OCI-LY1 (cell line): ENCODE measurements at regions not wholly inside any gene's neighbourhood (a gene's known extent, or its start where the extent isn't known, plus 50 kb on each side); places are given as distances from the start of the nearest gene placed in this dataset.

Source experiments
- EZH2 ChIP-seq: fragments of 200-600 bp; sonication (generic), shearing (Covaris generic); IDR thresholded peaks from 2 replicates; pipeline ENCODE4 v1.8.0; 2017; ENCODE audit warnings: borderline replicate concordance, mixed run types, mild to moderate bottlenecking, antibody characterized with exemption, low read length, moderate library complexity, mixed read lengths
- TF ChIP-seq, protein P1 (sequence below): fragments of 200-600 bp; sonication (generic), shearing (Covaris generic); IDR thresholded peaks from 2 replicates; pipeline ENCODE4 v1.5.1; 2017; ENCODE audit warnings: mild to moderate bottlenecking, antibody characterized with exemption, low read length, moderate library complexity, mixed read lengths

DNA sequence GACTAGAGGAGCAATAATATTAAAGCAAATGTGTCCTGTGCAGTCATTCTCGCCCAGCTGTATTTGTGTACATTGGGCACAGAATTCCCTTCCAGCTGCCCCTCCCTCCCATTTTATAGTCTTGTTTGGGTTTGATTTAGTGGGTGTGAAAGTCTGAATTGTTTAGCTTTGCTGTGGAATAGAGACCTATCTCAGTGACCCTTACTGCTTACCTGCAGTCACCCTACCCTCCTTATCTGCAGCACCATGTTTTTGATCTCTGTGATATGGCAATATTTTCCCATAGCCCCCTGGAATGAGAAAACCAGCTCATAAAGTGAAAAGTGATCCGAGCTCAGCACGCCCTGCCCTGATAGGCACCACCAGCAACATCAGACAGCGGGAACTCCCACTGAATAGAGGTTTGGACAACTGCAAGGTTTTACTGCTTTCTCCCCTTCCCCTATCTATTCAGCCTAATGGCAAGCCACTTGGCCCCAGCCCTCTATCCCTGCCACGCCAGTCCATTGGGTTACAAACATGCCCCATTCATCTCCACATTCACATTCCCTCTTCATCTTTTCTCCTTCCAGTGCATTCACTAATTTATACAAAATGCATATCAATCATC lies 199.0 kb downstream of the ETS1 start:
- TF ChIP-seq, protein P1, sequence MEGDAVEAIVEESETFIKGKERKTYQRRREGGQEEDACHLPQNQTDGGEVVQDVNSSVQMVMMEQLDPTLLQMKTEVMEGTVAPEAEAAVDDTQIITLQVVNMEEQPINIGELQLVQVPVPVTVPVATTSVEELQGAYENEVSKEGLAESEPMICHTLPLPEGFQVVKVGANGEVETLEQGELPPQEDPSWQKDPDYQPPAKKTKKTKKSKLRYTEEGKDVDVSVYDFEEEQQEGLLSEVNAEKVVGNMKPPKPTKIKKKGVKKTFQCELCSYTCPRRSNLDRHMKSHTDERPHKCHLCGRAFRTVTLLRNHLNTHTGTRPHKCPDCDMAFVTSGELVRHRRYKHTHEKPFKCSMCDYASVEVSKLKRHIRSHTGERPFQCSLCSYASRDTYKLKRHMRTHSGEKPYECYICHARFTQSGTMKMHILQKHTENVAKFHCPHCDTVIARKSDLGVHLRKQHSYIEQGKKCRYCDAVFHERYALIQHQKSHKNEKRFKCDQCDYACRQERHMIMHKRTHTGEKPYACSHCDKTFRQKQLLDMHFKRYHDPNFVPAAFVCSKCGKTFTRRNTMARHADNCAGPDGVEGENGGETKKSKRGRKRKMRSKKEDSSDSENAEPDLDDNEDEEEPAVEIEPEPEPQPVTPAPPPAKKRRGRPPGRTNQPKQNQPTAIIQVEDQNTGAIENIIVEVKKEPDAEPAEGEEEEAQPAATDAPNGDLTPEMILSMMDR: no peak
- TF ChIP-seq EZH2: no peak
